ENCODE measurements at regions not wholly inside any gene's neighbourhood (a gene's known extent, or its start where the extent isn't known, plus 50 kb on each side); places are given as distances from the start of the nearest gene placed in this dataset.

- no peak for DNase-seq
- H3K27me3 ChIP-seq (replicated peaks), result no peaks in the 10 kb centered on the region
- H3K36me3 ChIP-seq (replicated peaks), result no peaks in the 10 kb centered on the region
- TF ChIP-seq CTCF (IDR thresholded peaks at IDR 0.05; ENCODE audit: low read depth, low read length, missing control alignments), result no peak
- H3K27ac ChIP-seq, result no peak overlapping the region
- in situ Hi-C loops (cut with HindIII; ENCODE audit: low pct_ligation_motif_present, low sequenced_read_pairs), result no loop called here
- no peak overlapping the region for H3K4me3 ChIP-seq (ENCODE audit: low read depth, low read length)
Measured at GRCh38 chr9:90078988-90079421, 474.2 kb downstream of the GADD45G start.

- Histone ChIP-seq H3K36me3 (replicated peaks) (no peaks in the 10 kb centered on the region), H3K27ac (no peak overlapping the region), H3K27me3 (replicated peaks) (no peaks in the 10 kb centered on the region), H3K4me3 (ENCODE audit: low read depth, low read length) (no peak overlapping the region)
- no peak for DNase-seq
- in situ Hi-C loops (cut with HindIII; ENCODE audit: low pct_ligation_motif_present, low sequenced_read_pairs), result no loop called here
- TF ChIP-seq CTCF (IDR thresholded peaks at IDR 0.05; ENCODE audit: low read depth, low read length, missing control alignments), result no peak
Measured at GRCh38 chr9:90085633-90086032, 480.8 kb downstream of the GADD45G start.

- Histone ChIP-seq H3K36me3 (replicated peaks) (no peaks in the 10 kb centered on the region), H3K27ac (no peak overlapping the region), H3K27me3 (replicated peaks) (no peaks in the 10 kb centered on the region), H3K4me3 (ENCODE audit: low read depth, low read length) (no peak overlapping the region)
- in situ Hi-C loops (cut with HindIII; ENCODE audit: low pct_ligation_motif_present, low sequenced_read_pairs), result no loop called here
- no peak for DNase-seq
- no peak for TF ChIP-seq CTCF (IDR thresholded peaks at IDR 0.05; ENCODE audit: low read depth, low read length, missing control alignments)
Measured at GRCh38 chr9:90086101-90086511, 481.3 kb downstream of the GADD45G start.

GRCh38 chr9:90088434-90088833 is 483.6 kb downstream of the GADD45G start:
- in situ Hi-C loops (cut with HindIII; ENCODE audit: low pct_ligation_motif_present, low sequenced_read_pairs), result no loop called here

GRCh38 chr9:90088856-90089255 is 484.0 kb downstream of the GADD45G start:
- H3K27me3 ChIP-seq (replicated peaks), result no peaks in the 10 kb centered on the region
- no peak overlapping the region for H3K27ac ChIP-seq
- H3K36me3 ChIP-seq (replicated peaks), result no peaks in the 10 kb centered on the region
- in situ Hi-C loops (cut with HindIII; ENCODE audit: low pct_ligation_motif_present, low sequenced_read_pairs), result no loop called here
- no peak for DNase-seq
- TF ChIP-seq CTCF (IDR thresholded peaks at IDR 0.05; ENCODE audit: low read depth, low read length, missing control alignments), result no peak
- no peak overlapping the region for H3K4me3 ChIP-seq (ENCODE audit: low read depth, low read length)

More at GRCh38 chr9:90088434-90088833, 483.6 kb downstream of the GADD45G start:
- H3K27ac ChIP-seq, result no peak overlapping the region
- TF ChIP-seq CTCF (IDR thresholded peaks at IDR 0.05; ENCODE audit: low read depth, low read length, missing control alignments), result no peak
- no peak overlapping the region for H3K4me3 ChIP-seq (ENCODE audit: low read depth, low read length)
- H3K36me3 ChIP-seq (replicated peaks), result no peaks in the 10 kb centered on the region
- H3K27me3 ChIP-seq (replicated peaks), result no peaks in the 10 kb centered on the region
- DNase-seq, result no peak

GRCh38 chr9:90090997-90091396 is 486.2 kb downstream of the GADD45G start:
- no peak for DNase-seq
- Histone ChIP-seq H3K36me3 (replicated peaks) (no peaks in the 10 kb centered on the region), H3K4me3 (ENCODE audit: low read depth, low read length) (no peak overlapping the region), H3K27me3 (replicated peaks) (no peaks in the 10 kb centered on the region), H3K27ac (no peak overlapping the region)
- in situ Hi-C loops (cut with HindIII; ENCODE audit: low pct_ligation_motif_present, low sequenced_read_pairs), result no loop called here
- TF ChIP-seq CTCF (IDR thresholded peaks at IDR 0.05; ENCODE audit: low read depth, low read length, missing control alignments), result no peak

Measured in brain microvascular endothelial cell (primary cell).